ENCODE measurements at regions not wholly inside any gene's neighbourhood (a gene's known extent, or its start where the extent isn't known, plus 50 kb on each side); places are given as distances from the start of the nearest gene placed in this dataset.

DNA sequence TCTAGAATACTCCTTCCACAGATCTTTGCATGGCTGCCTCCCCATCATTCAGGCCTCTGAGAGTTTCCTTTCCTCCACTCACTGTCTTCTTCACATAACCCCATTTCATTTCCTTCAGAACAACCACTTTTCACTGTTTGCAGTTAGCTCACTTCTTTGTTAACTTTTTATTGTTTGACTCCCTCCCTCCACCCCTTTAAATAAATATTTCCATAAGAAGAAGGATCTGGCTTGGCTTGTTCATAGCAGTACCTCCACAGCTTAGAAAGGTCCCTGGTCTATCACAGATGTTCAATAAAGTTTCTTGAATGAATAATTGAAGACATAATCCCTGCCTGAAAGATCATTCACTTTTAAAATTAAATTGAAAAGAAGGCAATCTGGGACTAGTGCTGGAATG is 661.6 kb downstream of the ACTL7B start:
- TF ChIP-seq, protein P1, sequence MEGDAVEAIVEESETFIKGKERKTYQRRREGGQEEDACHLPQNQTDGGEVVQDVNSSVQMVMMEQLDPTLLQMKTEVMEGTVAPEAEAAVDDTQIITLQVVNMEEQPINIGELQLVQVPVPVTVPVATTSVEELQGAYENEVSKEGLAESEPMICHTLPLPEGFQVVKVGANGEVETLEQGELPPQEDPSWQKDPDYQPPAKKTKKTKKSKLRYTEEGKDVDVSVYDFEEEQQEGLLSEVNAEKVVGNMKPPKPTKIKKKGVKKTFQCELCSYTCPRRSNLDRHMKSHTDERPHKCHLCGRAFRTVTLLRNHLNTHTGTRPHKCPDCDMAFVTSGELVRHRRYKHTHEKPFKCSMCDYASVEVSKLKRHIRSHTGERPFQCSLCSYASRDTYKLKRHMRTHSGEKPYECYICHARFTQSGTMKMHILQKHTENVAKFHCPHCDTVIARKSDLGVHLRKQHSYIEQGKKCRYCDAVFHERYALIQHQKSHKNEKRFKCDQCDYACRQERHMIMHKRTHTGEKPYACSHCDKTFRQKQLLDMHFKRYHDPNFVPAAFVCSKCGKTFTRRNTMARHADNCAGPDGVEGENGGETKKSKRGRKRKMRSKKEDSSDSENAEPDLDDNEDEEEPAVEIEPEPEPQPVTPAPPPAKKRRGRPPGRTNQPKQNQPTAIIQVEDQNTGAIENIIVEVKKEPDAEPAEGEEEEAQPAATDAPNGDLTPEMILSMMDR (IDR thresholded peaks at IDR 0.05), result no peak
- TF ChIP-seq EP300 (IDR thresholded peaks at IDR 0.05) (no peak), POLR2AphosphoS5 (IDR thresholded peaks at IDR 0.05) (no peak)
